HepG2 (cell line): ENCODE measurements at regions not wholly inside any gene's neighbourhood (a gene's known extent, or its start where the extent isn't known, plus 50 kb on each side); places are given as distances from the start of the nearest gene placed in this dataset.

Experiments
- ATF2 ChIP-seq: sonication (generic); formaldehyde crosslinking; IDR thresholded peaks from 2 replicates; pipeline ENCODE4 v1.4.0; 2020; ENCODE audit warnings: missing genetic modification reagents
- CBX2 ChIP-seq, 2 experiments: fragments of 200-600 bp in 1 of 2; sonication (generic); formaldehyde crosslinking in 1 of 2; IDR thresholded peaks; 2 replicates each; pipeline versions ENCODE4 v1.7.0 to v1.8.1; 2018 to 2022; ENCODE audit warnings: low read depth in 2 of 2, low read length in 1 of 2, mild to moderate bottlenecking in 1 of 2, missing genetic modification reagents in 1 of 2
- POLR2A ChIP-seq, 2 experiments: IDR thresholded peaks; 2 replicates each; pipeline ENCODE4 v1.6.1; 2011; ENCODE audit warnings: low read depth in 2 of 2, low read length in 2 of 2, mild to moderate bottlenecking in 1 of 2, moderate library complexity in 1 of 2; ENCODE audit not compliant: insufficient read depth in 1 of 2
- SMC3 ChIP-seq: IDR thresholded peaks from 2 replicates; pipeline ENCODE4 v1.6.1; 2011; ENCODE audit warnings: low read length, improper control_type of control experiment

- TF ChIP-seq SMC3, result no peak
- TF ChIP-seq CBX2 (IDR thresholded peaks at IDR 0.05; ENCODE audit: low read depth, low read length), result no peak
- TF ChIP-seq CBX2 (CRISPR knock-in tag; IDR thresholded peaks at IDR 0.05; ENCODE audit: low read depth), result no peak
- TF ChIP-seq POLR2A (IDR thresholded peaks at IDR 0.05; ENCODE audit: insufficient read depth in 1 of 2, low read depth in 2 of 2, low read length in 2 of 2), result no peak
- TF ChIP-seq ATF2 (CRISPR knock-in tag), result no peak
Measured at GRCh38 chr4:131258361-131258760, 1890.7 kb upstream of the PCDH10 start.
